ENCODE measurements at regions not wholly inside any gene's neighbourhood (a gene's known extent, or its start where the extent isn't known, plus 50 kb on each side); places are given as distances from the start of the nearest gene placed in this dataset.

DNA sequence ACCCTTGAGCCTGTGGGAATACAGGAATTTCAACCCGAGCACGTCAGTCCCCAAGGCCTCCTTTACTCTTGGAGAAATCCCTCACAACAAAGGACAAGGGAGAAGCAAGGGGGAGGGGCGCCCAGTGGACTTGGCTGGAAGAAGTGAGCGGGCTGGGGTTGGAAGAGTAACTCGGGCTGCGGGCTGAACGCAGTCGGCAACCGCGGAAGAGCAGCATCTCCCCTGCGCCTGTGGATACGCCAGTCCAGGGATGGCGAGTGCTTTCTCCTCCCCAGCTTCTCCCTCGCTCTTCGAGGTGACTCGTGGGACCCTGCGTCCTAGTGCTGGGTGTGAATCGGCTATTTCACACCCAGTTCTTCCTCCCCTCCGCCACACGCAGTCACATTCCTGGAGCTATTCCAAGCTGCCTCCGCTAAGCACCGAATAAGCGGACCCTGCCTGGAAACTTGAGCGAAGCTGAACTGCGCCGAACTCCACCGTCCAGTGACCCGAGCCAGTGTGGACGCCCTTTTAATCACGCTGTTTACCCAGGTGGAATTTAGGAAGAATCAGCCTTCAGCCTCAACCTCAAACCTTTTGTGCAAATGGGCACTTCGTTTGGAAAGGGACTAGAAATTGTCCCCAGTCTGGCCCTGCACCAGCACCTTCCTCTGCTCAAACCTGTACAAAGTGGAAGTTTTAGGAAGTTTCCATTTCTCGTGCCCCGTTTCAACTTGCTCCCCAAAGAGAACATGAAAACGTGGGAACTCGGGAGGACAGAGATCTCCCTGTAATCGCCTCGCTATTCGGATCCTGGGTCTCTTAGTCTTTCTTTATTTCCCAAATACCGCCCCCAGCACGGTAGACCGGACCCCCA, 64.3 kb upstream of the WDR17 start:
- TF ChIP-seq, protein P1, sequence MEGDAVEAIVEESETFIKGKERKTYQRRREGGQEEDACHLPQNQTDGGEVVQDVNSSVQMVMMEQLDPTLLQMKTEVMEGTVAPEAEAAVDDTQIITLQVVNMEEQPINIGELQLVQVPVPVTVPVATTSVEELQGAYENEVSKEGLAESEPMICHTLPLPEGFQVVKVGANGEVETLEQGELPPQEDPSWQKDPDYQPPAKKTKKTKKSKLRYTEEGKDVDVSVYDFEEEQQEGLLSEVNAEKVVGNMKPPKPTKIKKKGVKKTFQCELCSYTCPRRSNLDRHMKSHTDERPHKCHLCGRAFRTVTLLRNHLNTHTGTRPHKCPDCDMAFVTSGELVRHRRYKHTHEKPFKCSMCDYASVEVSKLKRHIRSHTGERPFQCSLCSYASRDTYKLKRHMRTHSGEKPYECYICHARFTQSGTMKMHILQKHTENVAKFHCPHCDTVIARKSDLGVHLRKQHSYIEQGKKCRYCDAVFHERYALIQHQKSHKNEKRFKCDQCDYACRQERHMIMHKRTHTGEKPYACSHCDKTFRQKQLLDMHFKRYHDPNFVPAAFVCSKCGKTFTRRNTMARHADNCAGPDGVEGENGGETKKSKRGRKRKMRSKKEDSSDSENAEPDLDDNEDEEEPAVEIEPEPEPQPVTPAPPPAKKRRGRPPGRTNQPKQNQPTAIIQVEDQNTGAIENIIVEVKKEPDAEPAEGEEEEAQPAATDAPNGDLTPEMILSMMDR (IDR thresholded peaks at IDR 0.05; ENCODE audit: insufficient read depth, low read length): no peak
- DNase-seq (ENCODE audit: low read depth): peak; percentile 11
- peak overlapping the region; percentile 57 for H3K4me3 ChIP-seq (ENCODE audit: low read depth, low read length)

DNA sequence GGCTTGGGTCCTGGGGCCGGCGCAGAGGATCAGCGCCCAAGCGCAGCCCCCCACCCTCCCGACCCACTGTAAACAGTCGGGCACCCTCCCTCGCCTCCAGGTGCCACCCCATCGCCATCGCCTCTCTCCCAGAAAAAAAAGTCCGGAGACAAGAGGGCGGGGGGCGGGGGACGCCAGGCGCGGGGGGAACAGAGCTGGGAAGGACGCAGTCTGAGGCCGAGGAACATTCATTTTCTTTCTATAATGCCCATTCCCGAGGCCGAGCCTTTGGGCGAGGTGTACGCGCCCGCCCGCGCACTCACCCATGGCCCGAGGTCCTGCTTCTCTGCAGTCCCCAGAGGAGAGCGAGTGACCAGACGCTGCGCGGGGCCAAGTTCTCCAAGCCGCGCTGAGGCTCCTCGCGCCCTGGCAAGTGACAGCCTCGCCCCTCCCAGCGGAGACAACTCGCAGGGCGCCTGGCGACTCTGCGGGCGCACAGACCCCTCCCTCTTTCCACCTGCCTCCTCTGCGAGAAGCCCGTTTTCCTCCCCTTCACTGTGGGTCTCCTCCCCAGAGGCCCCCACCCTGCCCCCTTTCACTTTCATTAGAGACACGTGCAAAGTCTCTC, 63.5 kb upstream of the WDR17 start:
- DNase-seq (ENCODE audit: low read depth): no peak
- TF ChIP-seq, protein P1 (IDR thresholded peaks at IDR 0.05; ENCODE audit: insufficient read depth, low read length): no peak
- H3K4me3 ChIP-seq (ENCODE audit: low read depth, low read length): peak overlapping the region; percentile 57

DNA sequence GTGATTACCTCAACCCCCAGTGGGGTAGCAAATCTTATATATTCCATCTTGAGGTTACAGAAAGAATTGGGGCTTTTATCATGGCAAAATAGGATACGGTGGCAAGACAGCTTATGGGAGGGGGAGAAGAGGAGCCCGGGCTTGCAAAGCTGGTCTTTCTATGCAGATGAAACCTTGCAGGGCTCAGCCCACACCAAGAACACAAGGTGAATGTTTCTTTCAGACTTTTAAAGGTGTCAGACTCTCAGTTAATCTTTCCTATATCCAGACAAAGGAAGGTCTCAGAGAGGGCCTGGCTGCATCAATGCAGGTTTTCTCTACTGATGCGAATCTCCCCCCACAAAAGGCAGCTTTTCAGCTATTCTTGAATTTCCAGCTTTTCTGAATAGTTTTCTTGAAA, 59.9 kb upstream of the WDR17 start:
- TF ChIP-seq, protein P1 (IDR thresholded peaks at IDR 0.05; ENCODE audit: insufficient read depth, low read length): no peak
- no peak for DNase-seq (ENCODE audit: low read depth)
- no peak overlapping the region for H3K4me3 ChIP-seq (ENCODE audit: low read depth, low read length)

DNA sequence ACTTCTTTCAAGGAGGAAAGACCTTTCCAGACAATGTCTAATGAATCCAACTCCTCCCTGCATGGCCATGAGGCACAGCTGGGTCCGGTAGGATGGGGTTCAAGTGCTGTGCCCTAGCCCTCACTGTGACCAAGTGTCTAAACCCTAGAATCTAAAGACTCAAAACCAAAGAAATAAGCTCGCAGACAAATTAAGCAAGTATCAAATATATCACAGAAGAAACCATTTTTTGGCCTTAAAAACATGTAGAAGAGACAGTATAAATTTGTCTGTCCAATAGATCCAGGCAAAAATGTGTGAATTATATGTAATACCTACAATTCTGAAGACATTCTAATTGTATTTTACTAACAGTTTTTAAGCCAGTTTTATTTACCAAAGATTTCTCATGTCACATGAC, 56.4 kb upstream of the WDR17 start:
- H3K4me3 ChIP-seq (ENCODE audit: low read depth, low read length): no peak overlapping the region
- DNase-seq (ENCODE audit: low read depth): no peak
- TF ChIP-seq, protein P1 (IDR thresholded peaks at IDR 0.05; ENCODE audit: insufficient read depth, low read length): no peak

DNA sequence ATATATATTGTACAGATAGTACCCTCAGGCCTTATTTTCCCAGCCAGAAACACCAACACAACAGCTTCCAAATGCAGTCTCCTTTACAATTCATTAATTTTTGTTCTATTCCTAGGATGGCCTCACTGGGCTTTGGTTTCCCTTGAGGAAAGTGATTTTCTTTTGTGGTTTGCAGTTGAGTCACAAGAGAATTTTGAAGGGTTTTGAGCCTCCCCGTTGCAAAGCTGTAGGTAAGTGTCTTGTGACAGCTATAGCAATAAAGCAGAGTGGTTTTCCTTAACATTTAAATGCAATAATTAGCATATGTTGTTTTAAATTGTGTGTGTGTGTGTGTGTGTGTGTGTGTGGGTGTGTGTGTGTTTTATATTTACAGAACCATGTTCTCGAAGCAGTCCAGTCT, 54.1 kb upstream of the WDR17 start:
- TF ChIP-seq, protein P1 (IDR thresholded peaks at IDR 0.05; ENCODE audit: insufficient read depth, low read length): no peak
- DNase-seq (ENCODE audit: low read depth): no peak
- no peak overlapping the region for H3K4me3 ChIP-seq (ENCODE audit: low read depth, low read length)

DNA sequence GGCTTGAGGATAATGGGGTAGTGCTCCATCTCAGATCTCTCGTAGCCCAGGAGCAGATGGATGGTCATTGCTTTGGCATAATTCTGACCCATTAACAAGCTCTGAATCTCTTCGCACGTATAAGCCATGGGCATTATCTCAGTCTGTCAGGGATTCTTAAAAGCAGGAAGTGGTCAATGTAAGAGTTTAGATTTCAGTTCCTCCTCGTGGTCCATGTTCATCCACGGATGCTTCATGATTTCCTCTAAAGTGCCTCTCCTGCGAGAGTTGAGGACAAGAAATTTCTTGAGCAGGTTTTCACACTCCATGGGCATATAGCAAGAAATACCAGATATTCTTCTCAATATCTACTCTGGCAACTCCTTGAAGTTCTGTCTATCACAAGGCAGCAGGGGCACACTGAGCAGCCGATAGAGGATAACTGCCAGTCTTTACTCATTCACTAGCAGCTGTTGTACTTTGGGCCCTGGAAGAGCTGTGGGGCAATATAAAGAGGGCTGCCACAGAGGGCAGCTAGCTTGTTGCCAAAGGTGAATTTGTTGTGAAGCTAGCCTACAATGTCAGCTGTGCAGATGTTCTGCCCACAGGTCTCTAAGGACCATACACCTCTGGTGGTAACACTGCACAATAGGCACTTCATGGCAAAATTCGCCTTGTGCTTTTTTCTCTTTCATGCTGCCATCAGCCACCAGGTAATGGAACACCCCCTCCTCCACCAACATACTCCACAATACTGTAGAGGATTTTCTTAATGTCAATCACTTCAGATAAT, 52.0 kb upstream of the WDR17 start:
- DNase-seq (ENCODE audit: low read depth): no peak
- TF ChIP-seq, protein P1 (IDR thresholded peaks at IDR 0.05; ENCODE audit: insufficient read depth, low read length): no peak
- no peak overlapping the region for H3K4me3 ChIP-seq (ENCODE audit: low read depth, low read length)
